Fibroblast of skin of left biceps (primary cell): ENCODE measurements at regions not wholly inside any gene's neighbourhood (a gene's known extent, or its start where the extent isn't known, plus 50 kb on each side); places are given as distances from the start of the nearest gene placed in this dataset.
"Not testable (repeated sequence)": the region's sequence is repeated elsewhere in the genome, so short reads cannot be mapped to it uniquely, and the experiment has no call there.

ENCODE experiments used
- DNase-seq, 2 experiments: peaks; one replicate each; pipeline ENCODE4 v3.0.0-alpha.2; 2013; ENCODE audit warnings: low read depth in 2 of 2

GRCh38 chr15:81775779-81776178, 270.0 kb downstream of the MEX3B start:
- DNase-seq, result not testable (repeated sequence)

DNA sequence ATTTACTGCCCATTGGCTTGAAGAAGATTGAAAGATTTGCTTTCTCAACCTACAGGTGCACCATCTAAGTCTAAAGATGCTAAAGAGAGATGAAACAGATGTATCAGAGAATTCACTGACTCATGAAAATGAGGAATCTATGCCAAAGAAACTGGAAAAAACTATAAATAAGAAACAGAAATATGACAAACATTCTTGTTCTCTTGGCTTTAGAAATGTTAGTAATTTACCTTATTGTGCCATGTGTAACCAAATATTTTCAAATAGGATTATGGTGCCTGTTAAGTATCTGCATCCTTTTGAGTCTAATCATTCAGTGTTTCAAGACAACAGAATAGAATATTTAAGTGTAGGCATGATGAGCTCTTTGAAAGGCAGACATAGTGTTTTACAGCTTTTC, 271.5 kb downstream of the MEX3B start:
- DNase-seq, result no peak

GRCh38 chr15:81768773-81769172, 277.0 kb downstream of the MEX3B start:
- no peak for DNase-seq

- DNase-seq, result no peak
Observed at GRCh38 chr15:81766829-81767475, 278.9 kb downstream of the MEX3B start.

GRCh38 chr15:81765816-81766215, 280.0 kb downstream of the MEX3B start:
- DNase-seq, result no peak

GRCh38 chr15:81763304-81763703, 282.5 kb downstream of the MEX3B start:
- no peak for DNase-seq

DNA sequence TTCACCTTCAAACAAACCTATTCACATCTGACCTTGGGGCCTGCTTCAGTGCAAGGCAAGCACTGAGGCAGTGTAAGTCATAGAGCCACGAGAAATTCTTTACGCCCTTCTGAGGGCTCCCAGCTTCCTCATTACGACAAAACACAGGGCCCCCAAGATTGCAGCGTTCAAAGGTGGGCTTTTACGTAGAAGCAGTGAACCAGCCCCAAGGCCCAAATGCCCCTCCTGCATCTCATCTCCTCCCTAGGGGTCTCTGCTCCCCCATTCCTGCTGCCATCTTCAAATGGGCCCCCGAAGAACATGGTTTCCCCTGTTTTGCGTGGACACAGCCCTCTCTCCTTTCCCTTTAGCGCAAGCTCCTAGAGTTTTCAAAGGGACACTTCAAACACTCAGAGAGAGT, 285.1 kb downstream of the MEX3B start:
- DNase-seq, result no peak

DNA sequence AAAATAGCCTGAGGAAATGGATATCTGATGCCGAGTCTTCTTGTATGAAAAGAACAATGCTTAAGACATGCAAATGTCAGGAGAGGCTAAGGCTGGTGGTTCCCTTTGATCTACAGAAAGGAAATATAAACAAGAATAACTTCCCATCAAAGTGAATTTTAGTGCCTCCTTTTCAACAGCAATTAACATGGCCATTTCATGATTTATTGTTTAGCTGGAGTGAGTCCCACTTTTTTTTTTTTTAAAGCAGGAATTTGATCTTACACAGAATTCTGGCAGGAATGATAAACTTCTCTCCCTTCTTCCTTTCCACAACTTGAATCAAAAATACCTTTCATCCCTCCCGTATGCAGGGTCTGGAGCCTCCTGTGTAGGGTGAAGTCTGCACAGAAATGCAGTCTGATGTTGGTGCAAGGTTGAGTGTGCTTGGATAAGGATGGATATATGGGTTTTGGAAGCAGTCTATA, 287.0 kb downstream of the MEX3B start:
- no peak for DNase-seq

GRCh38 chr15:81755626-81756025, 290.2 kb downstream of the MEX3B start:
- DNase-seq, result no peak

DNA sequence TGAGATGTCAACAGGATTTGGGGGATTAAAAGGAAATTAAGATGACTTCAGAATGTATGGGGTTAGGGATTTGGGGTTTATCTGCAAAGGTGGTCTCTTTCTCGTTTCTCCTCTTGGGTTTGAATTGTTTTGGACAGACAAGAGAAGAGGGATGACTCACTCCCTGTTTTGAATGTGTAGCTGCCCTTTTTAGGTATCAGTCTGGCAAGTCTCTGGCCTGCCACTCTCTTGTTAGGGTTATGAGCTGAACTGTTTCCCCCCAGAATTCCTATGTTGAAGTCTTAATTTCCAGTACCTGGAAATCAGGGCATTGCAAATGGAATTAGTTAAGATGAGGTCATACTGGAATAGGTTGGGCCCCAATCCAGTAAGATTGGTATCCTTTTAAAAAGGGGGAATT, 291.7 kb downstream of the MEX3B start:
- peak in 1 of 2 experiments; percentile 6 for DNase-seq

DNA sequence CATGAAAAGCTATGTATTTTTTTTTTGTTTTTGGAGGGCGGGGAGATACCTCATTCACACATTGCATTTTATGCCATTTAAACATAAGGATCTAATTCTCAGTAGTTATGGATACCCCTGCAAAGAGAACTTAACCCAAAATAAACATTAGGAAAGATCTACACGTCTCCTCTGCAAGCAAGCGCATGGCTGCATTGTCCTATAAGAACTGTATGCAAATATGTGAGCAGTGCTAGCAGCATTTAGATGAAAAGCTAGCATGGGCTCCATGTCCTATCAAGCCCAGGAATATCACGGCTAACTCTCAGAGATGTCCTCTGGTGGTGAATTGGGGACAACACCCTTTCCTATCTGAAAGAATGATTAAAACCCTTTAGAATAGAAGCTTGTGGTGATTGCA, 292.8 kb downstream of the MEX3B start:
- peak; percentile 50 to 65 for DNase-seq

- DNase-seq, result peak; percentile 78 to 79
Observed at GRCh38 chr15:81752546-81752942, 293.3 kb downstream of the MEX3B start.

DNA sequence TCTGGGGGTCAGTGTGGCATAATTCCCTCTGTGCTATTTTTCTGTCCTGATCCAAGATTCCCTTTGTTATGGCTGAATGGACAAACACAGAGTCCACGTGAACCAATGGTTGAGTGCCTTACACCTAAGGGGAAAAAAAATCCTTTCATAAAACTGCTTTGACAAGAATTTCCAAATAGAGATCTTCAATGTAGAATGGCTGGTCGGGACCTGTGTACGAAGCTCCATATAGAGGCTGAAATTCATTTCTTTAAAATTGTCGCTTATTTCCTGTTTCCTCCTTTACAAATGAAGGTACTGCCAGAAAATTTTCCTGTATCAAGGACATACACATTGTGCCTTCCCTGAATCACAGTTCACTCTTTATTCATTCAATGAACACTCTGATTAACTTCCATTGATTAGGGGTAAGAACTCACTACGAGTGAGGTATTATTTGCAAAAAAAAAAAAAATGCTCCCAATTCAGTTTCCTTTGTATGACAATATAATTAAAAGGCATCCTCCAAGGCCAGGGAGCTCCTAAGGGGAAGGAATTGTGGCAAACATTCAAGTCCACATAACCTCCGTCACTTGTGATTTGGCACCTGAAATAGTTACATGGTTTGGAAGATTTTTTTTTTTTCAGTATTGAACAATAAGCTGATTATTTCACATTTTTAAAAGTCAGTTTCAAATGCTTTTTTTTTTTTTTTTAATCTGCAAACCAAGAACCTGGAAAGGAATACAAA, 293.8 kb downstream of the MEX3B start:
- DNase-seq, result no peak

DNA sequence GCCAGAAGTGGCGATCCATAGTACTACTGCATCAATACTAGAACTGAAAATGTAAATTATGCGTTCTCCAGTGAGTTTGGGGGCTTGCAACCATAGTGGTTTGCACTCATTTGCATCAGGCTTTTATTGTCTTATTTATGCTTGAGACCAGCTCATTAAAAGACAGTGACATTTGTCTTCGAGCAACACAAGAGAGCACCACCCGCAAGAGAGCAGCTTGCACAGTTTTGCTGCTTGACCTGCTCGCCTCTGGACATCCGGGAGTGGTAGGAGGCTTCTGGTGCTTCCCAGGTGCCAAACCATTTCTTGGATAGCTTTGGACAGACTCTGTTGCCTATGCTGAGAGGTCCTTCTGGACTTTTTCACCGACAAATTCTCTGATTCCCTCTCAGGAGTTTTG, 294.6 kb downstream of the MEX3B start:
- DNase-seq, result no peak

- no peak for DNase-seq
Observed at GRCh38 chr15:81749716-81750375, 296.0 kb downstream of the MEX3B start.

DNA sequence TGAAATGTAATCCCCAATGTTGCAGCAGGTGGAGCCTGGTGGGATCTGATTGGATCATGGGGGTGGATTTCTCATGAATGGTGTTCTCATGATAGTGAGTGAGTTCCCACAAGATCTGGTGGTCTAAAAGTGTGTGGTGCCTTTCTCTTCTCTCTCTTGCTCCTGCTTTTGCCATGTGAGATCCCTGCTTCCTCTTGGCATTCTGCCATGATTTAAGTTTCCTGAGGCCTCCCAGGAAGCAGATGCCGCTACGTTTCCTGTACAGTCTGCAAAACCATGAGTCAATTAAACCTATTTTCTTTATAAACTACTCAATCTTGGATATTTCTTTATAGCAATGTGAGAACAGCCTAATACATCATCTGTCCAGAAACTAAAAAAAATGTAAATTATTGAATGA, 298.3 kb downstream of the MEX3B start:
- no peak for DNase-seq

- DNase-seq, result no peak
Observed at GRCh38 chr15:81747026-81747425, 298.8 kb downstream of the MEX3B start.

GRCh38 chr15:81744364-81744763, 301.5 kb downstream of the MEX3B start:
- no peak for DNase-seq

DNA sequence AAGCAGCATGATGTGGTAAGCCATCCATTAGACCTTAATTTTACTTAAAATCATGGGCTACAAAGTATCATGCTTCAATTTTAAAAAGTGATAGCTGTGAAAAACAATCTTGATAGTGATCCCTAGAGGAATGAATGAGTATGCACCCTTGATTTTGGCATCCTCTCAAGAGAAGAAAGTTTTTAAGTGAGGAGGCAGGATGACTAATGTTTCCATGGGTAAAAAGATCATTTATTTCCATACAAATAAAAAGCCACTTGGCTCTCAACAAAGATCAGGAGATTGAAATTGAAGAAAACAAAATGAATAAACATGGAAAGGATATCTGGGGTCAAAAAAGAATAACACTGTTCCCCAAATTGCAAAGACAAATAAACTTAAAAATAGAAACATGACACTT, 305.4 kb downstream of the MEX3B start:
- DNase-seq, result peak in 1 of 2 experiments; percentile 21

DNA sequence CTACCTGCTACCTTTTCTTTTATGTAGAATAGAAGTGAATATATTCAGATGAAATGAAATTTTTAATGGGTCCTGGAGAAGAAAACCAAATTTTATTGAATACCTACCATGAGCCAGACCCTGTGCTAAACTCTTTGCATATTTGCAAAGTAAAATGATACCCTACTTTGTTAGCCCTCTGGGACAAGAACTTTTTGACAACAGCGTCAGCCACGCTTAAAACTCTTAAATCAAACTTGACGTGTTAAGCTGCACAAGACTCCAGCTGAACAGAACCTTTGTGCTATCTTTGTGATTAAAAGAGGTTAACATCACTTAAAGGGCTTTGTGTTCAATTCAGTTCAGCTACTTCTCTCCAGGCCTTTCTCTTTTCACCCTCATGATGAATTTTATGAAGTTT, 316.5 kb downstream of the MEX3B start:
- DNase-seq, result no peak

GRCh38 chr15:81728726-81729125, 317.1 kb downstream of the MEX3B start:
- no peak for DNase-seq

- DNase-seq, result no peak
Observed at GRCh38 chr15:81725590-81725989, 320.2 kb downstream of the MEX3B start.

- DNase-seq, result no peak
Observed at GRCh38 chr15:81724536-81724935, 321.3 kb downstream of the MEX3B start.
